ENCODE measurements at regions not wholly inside any gene's neighbourhood (a gene's known extent, or its start where the extent isn't known, plus 50 kb on each side); places are given as distances from the start of the nearest gene placed in this dataset.
A peak's percentile ranks its signal among the peaks of the same experiment; 100 is the strongest.

DNA sequence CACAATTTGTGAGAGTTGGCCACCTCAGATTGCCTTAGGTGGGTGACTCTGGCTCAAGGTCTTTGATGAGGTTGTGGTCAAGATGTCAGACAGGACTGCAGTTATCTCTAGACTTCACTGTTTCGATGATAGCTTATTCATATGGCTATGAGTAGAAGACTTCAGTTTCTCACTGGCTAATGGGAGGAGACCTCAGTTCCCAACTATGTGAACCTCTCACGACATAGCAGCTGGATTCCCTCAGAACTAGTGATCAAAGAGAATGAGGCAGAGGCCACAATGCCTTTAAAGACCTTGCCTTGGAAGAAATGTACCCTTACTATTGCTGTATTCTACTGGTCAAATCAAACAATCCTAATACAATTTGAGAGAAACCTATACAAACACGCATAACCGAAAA, 607.5 kb upstream of the ROBO2 start:
- DNase-seq (ENCODE audit: low spot score): no peak

GRCh38 chr3:76436894-76437293, 603.0 kb upstream of the ROBO2 start:
- DNase-seq (ENCODE audit: low spot score): no peak

DNA sequence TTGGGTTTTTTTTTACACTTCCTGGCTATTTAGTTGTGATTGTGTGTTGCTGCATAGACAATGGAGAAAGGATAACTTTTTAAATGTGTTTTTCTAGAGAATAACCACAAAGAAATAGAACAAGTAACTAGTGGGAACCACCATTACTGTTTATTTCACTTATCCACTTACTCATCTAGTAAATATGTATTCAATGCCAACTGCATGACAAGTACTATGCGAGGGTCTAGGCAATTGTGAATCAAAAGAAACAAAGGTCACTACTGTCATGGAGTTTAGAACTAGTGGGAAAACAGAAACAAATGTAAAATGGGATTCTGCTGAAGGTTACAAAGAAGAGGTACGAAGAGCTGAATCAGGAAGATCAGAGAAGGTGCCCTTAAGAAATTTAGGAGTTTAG, 600.9 kb upstream of the ROBO2 start:
- DNase-seq (ENCODE audit: low spot score): no peak

GRCh38 chr3:76442374-76442915, 597.5 kb upstream of the ROBO2 start:
- DNase-seq (ENCODE audit: low spot score): no peak

DNA sequence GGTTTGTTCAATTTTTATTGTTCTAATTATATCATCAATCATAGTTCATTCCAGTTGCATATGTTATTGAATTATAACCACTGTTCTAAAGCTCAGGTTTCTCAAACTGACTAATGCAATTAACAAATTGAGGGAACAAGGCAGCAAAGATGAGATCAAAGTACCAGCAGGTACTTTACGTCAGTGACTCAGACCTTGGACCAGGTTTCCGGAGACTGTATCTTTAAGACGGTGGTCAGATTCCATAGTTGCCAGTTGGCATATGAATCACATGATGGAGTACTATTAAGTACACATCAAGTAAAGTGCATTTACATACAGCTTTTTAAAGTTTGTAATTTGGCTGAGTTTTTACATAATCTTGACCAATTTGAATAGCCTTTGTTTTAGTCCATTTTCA, 583.6 kb upstream of the ROBO2 start:
- no peak for DNase-seq (ENCODE audit: low spot score)

GRCh38 chr3:76463501-76463900, 576.4 kb upstream of the ROBO2 start:
- no peak for DNase-seq (ENCODE audit: low spot score)

DNA sequence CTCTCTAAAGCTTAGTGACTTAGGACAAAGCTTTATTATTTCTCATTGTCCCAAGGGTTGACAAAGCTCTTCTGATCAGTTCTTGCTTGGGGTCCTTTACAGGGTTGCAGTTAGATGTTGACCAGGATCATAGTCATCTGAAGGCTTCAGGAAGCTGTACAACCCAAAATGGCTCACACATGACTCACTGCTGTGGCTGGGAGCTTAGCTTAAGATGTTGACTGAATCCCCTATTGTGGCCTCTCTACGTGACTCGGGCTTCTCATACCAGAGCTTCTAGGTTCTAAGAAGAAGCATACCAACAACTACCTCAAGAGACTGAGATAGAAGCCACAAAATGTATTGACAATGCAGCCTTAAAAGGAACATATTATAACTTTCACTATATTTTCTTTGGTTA, 569.6 kb upstream of the ROBO2 start:
- DNase-seq (ENCODE audit: low spot score): peak; percentile 22

- DNase-seq (ENCODE audit: low spot score): no peak
Measured at GRCh38 chr3:76474632-76475031, 565.3 kb upstream of the ROBO2 start.

DNA sequence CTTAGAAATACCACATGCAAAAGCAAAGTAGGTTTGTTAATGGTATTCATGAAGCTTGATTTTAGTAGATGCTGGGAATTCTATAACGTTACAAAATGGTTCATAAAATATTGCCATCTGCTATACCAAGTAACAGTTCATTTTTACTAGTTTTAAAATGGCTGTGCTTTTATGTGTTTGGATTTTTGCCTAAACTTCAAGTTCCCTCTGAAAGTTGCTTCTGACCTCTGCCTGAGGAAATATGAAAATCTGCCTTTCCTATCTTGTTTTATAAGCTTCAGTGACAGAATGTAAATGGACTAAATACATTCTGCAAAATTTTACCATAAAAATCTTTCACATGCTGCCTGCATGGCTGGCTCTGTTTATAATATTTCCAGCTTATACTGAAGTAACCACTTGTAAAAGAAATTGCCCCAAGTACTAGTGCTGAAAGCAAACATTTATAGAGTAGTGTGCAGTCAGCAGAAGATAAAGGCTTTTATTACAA, 560.7 kb upstream of the ROBO2 start:
- no peak for DNase-seq (ENCODE audit: low spot score)

- no peak for DNase-seq (ENCODE audit: low spot score)
Measured at GRCh38 chr3:76482510-76482909, 557.4 kb upstream of the ROBO2 start.

- DNase-seq (ENCODE audit: low spot score): peak; percentile 11
Measured at GRCh38 chr3:76487446-76487845, 552.5 kb upstream of the ROBO2 start.

- DNase-seq (ENCODE audit: low spot score): no peak
Measured at GRCh38 chr3:76490064-76490463, 549.8 kb upstream of the ROBO2 start.

- DNase-seq (ENCODE audit: low spot score): no peak
Measured at GRCh38 chr3:76495216-76495615, 544.7 kb upstream of the ROBO2 start.

DNA sequence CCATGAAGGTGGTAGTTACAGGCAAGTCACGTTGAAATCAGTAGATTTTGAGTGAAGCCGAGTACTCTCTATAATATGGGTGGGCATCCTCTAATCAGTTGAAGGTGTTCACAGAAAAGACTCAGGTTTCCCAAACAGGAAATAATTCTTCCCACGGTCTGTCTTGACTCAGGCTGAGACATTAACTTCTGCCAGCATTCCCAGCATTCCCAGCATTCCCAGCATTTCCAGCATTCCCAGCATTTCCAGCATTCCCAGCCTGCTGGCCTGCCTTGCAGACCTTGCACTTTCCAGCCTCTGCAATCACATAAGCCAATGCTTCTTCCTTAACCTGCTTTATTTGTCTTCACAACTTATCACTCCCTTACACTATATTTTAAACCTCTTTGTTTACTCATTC, 542.3 kb upstream of the ROBO2 start:
- DNase-seq (ENCODE audit: low spot score): peak; percentile 14

DNA sequence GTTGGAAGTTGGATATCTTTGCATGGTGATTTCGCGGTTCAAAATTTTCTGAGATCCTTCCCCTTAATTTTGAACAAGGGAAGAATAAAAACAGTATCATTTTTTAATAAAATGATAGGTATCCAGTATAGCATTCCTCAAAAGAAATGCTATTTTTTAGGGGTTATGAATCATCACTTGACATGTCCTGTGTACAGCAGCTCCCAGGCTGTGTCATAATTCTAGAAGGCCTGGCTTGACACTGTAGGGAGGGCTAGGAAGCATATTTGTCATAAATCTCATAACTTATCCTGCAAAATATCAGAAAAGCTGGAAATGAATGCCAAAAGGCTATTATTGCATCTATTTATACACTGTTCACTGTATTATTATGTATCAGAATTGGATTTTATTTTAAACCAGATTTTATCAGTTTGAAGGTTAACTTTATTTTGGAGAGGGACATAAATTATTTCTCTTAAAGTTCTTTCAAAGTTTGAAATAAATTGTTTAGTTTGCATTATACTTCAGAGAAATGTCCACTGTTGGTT, 539.1 kb upstream of the ROBO2 start:
- DNase-seq (ENCODE audit: low spot score): peak; percentile 20

DNA sequence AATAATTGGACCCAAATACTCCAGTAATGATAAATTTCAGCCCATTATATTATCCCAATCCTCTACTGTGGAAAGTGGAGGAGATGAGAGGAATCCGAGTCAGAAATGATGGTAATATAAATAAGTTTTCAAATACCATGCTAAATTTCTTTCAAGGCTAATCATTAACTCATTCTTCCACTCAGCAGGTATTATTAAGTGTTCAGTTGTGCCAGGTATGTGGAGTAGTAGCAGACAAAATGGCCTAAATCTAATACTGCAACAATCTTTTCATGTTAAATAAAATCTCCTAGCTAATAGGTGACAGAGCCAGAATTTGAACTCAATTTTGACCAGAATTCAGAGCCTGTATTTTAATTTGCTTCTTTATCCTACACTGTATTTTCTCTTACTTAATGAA, 538.6 kb upstream of the ROBO2 start:
- no peak for DNase-seq (ENCODE audit: low spot score)

GRCh38 chr3:76502076-76502475, 537.8 kb upstream of the ROBO2 start:
- DNase-seq (ENCODE audit: low spot score): no peak

GRCh38 chr3:76505202-76505845, 534.6 kb upstream of the ROBO2 start:
- DNase-seq (ENCODE audit: low spot score): no peak

GRCh38 chr3:76509179-76509830, 530.6 kb upstream of the ROBO2 start:
- DNase-seq (ENCODE audit: low spot score): no peak

DNA sequence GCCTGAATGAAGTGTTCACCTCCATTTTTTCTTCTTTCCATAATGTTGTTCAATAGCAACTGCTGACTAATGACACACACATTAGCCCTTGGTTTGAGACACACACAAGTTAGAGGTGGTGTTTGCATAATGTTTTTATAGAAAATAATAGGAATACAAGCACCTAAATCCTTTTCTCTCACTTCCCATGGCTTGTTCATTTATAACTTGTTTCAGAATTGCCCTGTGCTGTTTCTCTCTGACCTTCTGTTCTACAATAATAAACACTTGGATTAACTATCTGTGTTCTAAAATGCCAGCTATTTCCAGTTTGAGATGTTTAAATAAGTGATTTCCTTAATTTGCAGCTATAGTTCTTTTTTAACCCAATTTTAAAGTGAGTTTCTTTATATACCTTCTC, 525.1 kb upstream of the ROBO2 start:
- no peak for DNase-seq (ENCODE audit: low spot score)

GRCh38 chr3:76523337-76523736, 516.6 kb upstream of the ROBO2 start:
- no peak for DNase-seq (ENCODE audit: low spot score)

DNA sequence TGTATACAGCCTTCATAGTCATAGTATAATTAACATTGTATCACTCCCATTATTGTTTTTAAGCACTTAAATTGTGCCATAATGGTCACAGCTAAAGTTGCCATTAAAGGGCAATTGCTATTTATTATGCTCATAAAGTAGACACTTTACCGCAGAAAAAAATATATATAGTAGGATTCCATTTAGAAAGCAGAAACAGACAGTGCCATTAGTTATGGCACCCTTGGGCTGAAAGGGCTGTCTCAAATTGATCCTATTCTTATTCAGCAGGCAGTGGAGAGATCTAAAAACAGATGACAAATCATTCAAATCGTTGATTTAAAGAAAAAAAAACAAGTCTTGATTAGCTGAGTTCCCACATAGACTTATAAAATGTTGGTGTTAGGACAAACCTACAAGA, 514.2 kb upstream of the ROBO2 start:
- no peak for DNase-seq (ENCODE audit: low spot score)

DNA sequence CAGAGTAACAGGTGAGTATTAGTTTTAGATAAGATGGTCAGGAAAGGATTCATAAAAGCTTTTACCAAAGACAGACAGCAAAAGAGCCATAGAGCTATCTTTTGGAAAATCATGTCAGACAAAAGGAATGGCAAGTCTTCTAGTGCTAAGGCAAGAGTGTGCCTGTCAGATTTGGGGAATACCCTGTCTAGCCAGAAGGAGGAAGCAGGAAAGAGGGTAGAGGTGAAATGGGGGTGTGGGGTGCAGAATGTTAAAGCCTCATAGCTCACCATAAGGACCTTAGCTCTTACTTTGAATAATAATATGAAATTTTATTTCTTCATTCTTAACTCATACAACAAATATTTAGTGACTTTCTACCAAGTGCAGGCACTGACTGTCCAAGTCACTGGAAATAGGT, 512.1 kb upstream of the ROBO2 start:
- DNase-seq (ENCODE audit: low spot score): no peak

All from hepatic stellate cell (primary cell).